PC-3 (cell line): ENCODE measurements at regions not wholly inside any gene's neighbourhood (a gene's known extent, or its start where the extent isn't known, plus 50 kb on each side); places are given as distances from the start of the nearest gene placed in this dataset.

Experiments used
- CTCF ChIP-seq: fragments of 300-600 bp; sonication (generic); conservative IDR thresholded peaks from 2 replicates; pipeline ENCODE4 v1.5.1; 2017; ENCODE audit warnings: antibody characterized with exemption, low read depth, mild to moderate bottlenecking, low read length
- EZH2phosphoT487 ChIP-seq: fragments of 300-600 bp; sonication (generic); IDR thresholded peaks from 2 replicates; pipeline ENCODE4 v1.6.1; 2018; ENCODE audit warnings: mild to moderate bottlenecking, antibody characterized with exemption, low read length, borderline replicate concordance

- no peak for TF ChIP-seq CTCF
- no peak for TF ChIP-seq EZH2phosphoT487
Measured at GRCh38 chr2:17136877-17137276, 381.4 kb downstream of the RAD51AP2 start.
